Heart left ventricle (tissue), 13 donors: ENCODE measurements at regions not wholly inside any gene's neighbourhood (a gene's known extent, or its start where the extent isn't known, plus 50 kb on each side); places are given as distances from the start of the nearest gene placed in this dataset.

Source experiments
- POLR2A ChIP-seq, 2 donors: fragments of 450-650 bp; IDR thresholded peaks; one replicate each; pipeline ENCODE4 v1.6.1; 2017; ENCODE audit warnings: antibody characterized with exemption in 2 of 2, mild to moderate bottlenecking in 2 of 2, moderate library complexity in 2 of 2
- TF ChIP-seq, protein P1 (sequence below), 12 donors: fragments of 200-600 bp; sonication (generic) in 4 of 12; IDR thresholded peaks; one replicate each; pipeline versions ENCODE4 v1.5.0 to v1.8.0; 2018 to 2022; ENCODE audit warnings: antibody characterized with exemption in 12 of 12, mild to moderate bottlenecking in 5 of 12
- donor health status: ischemic (EF 13 %, LVEDD 7.1; RV severe dilation, severe dysfunction).
- donor health status: DM: no; HTN: yes; CAD: no.
- donor health status: DM: no; HTN: no; CAD: no.
- donor health status: ischemic (EF 25% LVEDD 6.9; RV normal size, moderate dysfunction).
- donor health status: ischemic (EF 25% LVEDD 5.7; RV mildly dilated, moderate dysfunction).
- donor health status: ischemic (EF 35%, LVEDD 5.7; RV mildly dilated, moderate dysfunction).
- donor health status: nonischemic (EF 11% LVEDD 7.7; RV severe dilation, severe dysfunction).
- donor health status: DM: yes; HTN: yes; CAD: no.
- donor health status: PGD.
- donor health status: ischemic (EF 29% LVEDD 5.4; RV normal size, mild dysfunction).
- donor health status: nonischemic (EF 23%, LVEDD 6.1; RV moderate dilation, normal function).

DNA sequence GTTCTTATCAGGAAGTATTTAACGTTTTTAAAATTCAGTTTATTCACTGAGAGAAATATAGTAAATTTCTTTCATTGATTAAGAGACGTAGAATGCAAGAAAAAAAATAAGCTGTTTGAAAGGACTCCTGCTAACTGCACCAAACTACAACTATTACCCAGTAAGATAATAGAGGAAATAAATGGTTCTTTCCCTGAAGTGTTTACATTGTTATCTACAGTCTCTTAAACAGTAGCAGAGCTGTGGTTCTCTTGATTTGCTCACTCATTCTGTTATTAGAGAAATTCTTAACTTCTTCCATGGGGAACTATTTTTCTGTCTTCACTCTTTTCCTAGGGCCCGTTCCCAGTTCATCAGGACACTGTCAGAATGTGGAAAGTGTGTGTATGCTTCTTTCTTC, 973.0 kb downstream of the KCNJ2 start:
- TF ChIP-seq, protein P1, sequence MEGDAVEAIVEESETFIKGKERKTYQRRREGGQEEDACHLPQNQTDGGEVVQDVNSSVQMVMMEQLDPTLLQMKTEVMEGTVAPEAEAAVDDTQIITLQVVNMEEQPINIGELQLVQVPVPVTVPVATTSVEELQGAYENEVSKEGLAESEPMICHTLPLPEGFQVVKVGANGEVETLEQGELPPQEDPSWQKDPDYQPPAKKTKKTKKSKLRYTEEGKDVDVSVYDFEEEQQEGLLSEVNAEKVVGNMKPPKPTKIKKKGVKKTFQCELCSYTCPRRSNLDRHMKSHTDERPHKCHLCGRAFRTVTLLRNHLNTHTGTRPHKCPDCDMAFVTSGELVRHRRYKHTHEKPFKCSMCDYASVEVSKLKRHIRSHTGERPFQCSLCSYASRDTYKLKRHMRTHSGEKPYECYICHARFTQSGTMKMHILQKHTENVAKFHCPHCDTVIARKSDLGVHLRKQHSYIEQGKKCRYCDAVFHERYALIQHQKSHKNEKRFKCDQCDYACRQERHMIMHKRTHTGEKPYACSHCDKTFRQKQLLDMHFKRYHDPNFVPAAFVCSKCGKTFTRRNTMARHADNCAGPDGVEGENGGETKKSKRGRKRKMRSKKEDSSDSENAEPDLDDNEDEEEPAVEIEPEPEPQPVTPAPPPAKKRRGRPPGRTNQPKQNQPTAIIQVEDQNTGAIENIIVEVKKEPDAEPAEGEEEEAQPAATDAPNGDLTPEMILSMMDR (IDR thresholded peaks at IDR 0.05) = no peak
- no peak for TF ChIP-seq POLR2A (IDR thresholded peaks at IDR 0.05)
